CD4-positive, alpha-beta T cell treated with Interleukin-15 for 1 hour (primary cell): ENCODE measurements at regions not wholly inside any gene's neighbourhood (a gene's known extent, or its start where the extent isn't known, plus 50 kb on each side); places are given as distances from the start of the nearest gene placed in this dataset.
A peak's percentile ranks its signal among the peaks of the same experiment; 100 is the strongest.
"Not testable (repeated sequence)": the region's sequence is repeated elsewhere in the genome, so short reads cannot be mapped to it uniquely, and the experiment has no call there.

Experiments used
- DNase-seq: peaks from one replicate; pipeline ENCODE4 v3.0.0-alpha.2; 2020

GRCh38 chr2:47295131-47295980 lies 73.8 kb upstream of the EPCAM start:
- DNase-seq, result no peak

- DNase-seq, result no peak
Observed at GRCh38 chr2:47293976-47294375, 75.1 kb upstream of the EPCAM start.

GRCh38 chr2:47288864-47289263 lies 80.2 kb upstream of the EPCAM start:
- no peak for DNase-seq

- no peak for DNase-seq
Observed at GRCh38 chr2:47283659-47284058, 85.5 kb upstream of the EPCAM start.

GRCh38 chr2:47282621-47283272 lies 86.4 kb upstream of the EPCAM start:
- DNase-seq, result no peak

- not testable (repeated sequence) for DNase-seq
Observed at GRCh38 chr2:47279525-47279924, 89.6 kb upstream of the EPCAM start.

- DNase-seq, result no peak
Observed at GRCh38 chr2:47277987-47278386, 91.1 kb upstream of the EPCAM start.

GRCh38 chr2:47277187-47277586 lies 91.9 kb upstream of the EPCAM start:
- DNase-seq, result no peak

- DNase-seq, result no peak
Observed at GRCh38 chr2:47276061-47276460, 93.0 kb upstream of the EPCAM start.

GRCh38 chr2:47274054-47274782 lies 94.9 kb upstream of the EPCAM start:
- DNase-seq, result no peak

- DNase-seq, result no peak
Observed at GRCh38 chr2:47272905-47273758, 96.0 kb upstream of the EPCAM start.

GRCh38 chr2:47272031-47272864 lies 95.9 kb upstream of the CALM2 start:
- DNase-seq, result peak; percentile 61

- DNase-seq, result no peak
Observed at GRCh38 chr2:47271054-47272000, 95.0 kb upstream of the CALM2 start.

- no peak for DNase-seq
Observed at GRCh38 chr2:47270421-47270820, 94.1 kb upstream of the CALM2 start.

GRCh38 chr2:47269316-47270232 lies 93.3 kb upstream of the CALM2 start:
- DNase-seq, result no peak

GRCh38 chr2:47267711-47268086 lies 91.4 kb upstream of the CALM2 start:
- DNase-seq, result no peak

- DNase-seq, result no peak
Observed at GRCh38 chr2:47266939-47267710, 90.8 kb upstream of the CALM2 start.

GRCh38 chr2:47265751-47266231 lies 89.5 kb upstream of the CALM2 start:
- DNase-seq, result no peak

GRCh38 chr2:47265158-47265557 lies 88.8 kb upstream of the CALM2 start:
- DNase-seq, result no peak
